ENCODE measurements at regions not wholly inside any gene's neighbourhood (a gene's known extent, or its start where the extent isn't known, plus 50 kb on each side); places are given as distances from the start of the nearest gene placed in this dataset.

DNA sequence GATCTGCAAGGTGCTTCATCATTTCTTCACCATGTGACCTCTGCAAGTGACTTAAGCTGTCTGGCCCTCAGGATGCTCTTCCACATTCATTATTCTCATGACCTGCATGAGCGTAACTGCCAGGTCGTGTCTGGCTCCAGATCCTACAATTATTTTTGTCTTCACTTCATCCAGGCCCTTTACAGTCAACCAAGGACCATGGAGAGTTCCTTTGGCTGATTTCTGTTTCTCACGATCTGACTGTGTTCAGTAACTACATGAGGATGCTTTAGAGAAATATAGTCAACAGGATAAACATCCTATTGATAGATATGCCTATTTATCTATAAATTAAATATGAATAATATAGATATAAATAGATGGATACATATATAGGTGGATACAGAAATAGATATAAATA, 1251.6 kb downstream of the NLGN4Y start:
- H3K4me1 Mint-ChIP-seq (ENCODE audit: low read depth) = no peaks in the 10 kb centered on the region
- no peaks in the 10 kb centered on the region for H3K36me3 Mint-ChIP-seq (ENCODE audit: low read depth)
- H3K9me3 Mint-ChIP-seq = no peaks in the 10 kb centered on the region
- no peak overlapping the region for H3K27ac Mint-ChIP-seq
- no peaks in the 10 kb centered on the region for H3K27me3 Mint-ChIP-seq
- no peak overlapping the region for H3K4me3 Mint-ChIP-seq

DNA sequence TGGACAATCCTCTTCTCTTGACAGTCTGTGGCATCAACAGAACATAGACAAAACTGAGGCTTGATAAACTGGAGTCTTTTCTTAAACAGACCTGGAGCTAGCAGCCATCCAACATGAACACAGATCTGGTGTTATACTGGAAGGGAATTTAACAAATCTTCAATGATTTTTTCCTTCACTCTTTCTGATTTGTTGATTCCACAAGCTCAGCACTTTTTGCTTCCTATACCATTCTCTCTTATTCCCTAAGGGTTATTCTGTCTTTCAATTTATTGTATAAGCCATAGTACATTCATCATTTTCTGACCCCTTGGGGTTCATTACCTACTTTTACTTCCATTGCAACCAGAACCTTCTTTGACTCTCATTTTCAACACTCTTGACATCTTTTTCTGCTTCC, 1255.6 kb downstream of the NLGN4Y start:
- no peak overlapping the region for H3K4me3 Mint-ChIP-seq
- no peaks in the 10 kb centered on the region for H3K27me3 Mint-ChIP-seq
- no peaks in the 10 kb centered on the region for H3K4me1 Mint-ChIP-seq (ENCODE audit: low read depth)
- H3K9me3 Mint-ChIP-seq = no peaks in the 10 kb centered on the region
- no peaks in the 10 kb centered on the region for H3K36me3 Mint-ChIP-seq (ENCODE audit: low read depth)
- no peak overlapping the region for H3K27ac Mint-ChIP-seq

DNA sequence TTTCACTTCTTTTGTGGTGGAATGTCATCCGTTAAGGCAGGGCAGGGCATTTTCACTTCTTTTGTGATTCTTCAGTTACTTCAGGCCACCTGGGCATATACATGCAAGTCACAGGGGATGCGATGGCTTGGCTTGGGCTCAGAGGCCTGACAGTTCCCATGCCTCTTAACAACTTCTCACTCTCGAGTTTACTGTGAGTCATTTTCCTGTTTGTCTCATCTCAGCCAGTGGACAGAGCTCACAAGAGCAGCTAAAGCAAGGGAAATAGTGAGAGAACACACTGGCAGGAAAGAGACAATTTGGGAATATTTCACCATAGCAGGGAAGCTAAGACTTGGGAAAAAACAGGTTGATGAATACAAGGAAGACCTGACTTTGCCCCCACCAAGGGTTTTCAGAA, 1275.7 kb downstream of the NLGN4Y start:
- no peak overlapping the region for H3K27ac Mint-ChIP-seq

DNA sequence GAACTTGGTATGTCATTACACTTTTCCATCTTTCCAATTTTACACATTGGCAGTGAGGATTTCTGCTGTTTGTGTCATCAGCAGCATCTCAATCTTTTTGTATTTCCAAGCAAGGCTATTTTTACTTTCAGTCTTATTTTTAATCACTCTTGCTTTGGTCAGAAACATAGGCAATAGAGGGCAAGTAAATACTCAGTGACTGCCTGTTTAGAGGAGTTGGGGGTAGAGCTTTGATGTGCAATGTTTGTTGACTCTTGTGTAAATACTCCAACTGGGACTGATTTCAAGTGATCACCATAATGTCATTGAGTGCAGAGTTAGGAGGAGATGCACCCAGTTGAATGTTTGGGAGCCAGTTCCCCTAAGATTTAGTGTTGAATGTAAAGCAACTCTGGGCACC, 1281.7 kb downstream of the NLGN4Y start:
- no peaks in the 10 kb centered on the region for H3K36me3 Mint-ChIP-seq (ENCODE audit: low read depth)
- no peaks in the 10 kb centered on the region for H3K4me1 Mint-ChIP-seq (ENCODE audit: low read depth)
- H3K27ac Mint-ChIP-seq = no peak overlapping the region
- no peak overlapping the region for H3K4me3 Mint-ChIP-seq
- peaks cover 4% of the 10 kb centered on the region for H3K9me3 Mint-ChIP-seq
- H3K27me3 Mint-ChIP-seq = no peaks in the 10 kb centered on the region

More for the DNA sequence above, 1275.7 kb downstream of the NLGN4Y start:
- Mint-ChIP-seq H3K27me3 (no peaks in the 10 kb centered on the region), H3K36me3 (ENCODE audit: low read depth) (no peaks in the 10 kb centered on the region), H3K4me1 (ENCODE audit: low read depth) (no peaks in the 10 kb centered on the region), H3K4me3 (no peak overlapping the region), H3K9me3 (peaks cover 3% of the 10 kb centered on the region)

DNA sequence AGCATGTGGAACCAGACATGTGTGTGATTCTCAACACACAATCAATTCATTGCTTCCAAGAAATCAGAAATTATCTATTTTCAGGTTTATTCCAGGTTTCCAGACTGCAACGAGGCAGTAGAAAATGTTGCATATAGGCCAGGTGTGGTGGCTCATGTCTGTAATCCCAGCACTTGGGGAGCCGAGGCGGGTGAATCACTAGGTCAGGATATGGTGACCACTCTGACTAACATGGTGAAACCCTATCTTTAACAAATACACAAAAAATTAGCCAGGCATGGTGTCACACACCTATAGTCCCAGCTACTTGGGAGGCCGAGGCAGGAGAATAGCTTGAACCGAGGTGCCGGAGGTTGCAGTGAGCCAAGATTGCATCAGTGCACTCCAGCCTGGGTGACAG, 1289.9 kb downstream of the NLGN4Y start:
- Mint-ChIP-seq H3K27me3 (no peaks in the 10 kb centered on the region), H3K4me3 (no peak overlapping the region), H3K4me1 (ENCODE audit: low read depth) (no peaks in the 10 kb centered on the region), H3K9me3 (peaks cover 5% of the 10 kb centered on the region), H3K36me3 (ENCODE audit: low read depth) (no peaks in the 10 kb centered on the region), H3K27ac (no peak overlapping the region)
